HG03575 (cell line): ENCODE measurements at regions not wholly inside any gene's neighbourhood (a gene's known extent, or its start where the extent isn't known, plus 50 kb on each side); places are given as distances from the start of the nearest gene placed in this dataset.
"Not testable (repeated sequence)": the region's sequence is repeated elsewhere in the genome, so short reads cannot be mapped to it uniquely, and the experiment has no call there.

ENCODE experiments used
- ATAC-seq: cut with Tn5 transposase; IDR thresholded peaks from one replicate; pipeline ENCODE4 v1.9.1; 2021; ENCODE audit not compliant: unreplicated experiment, insufficient number of reproducible peaks, low FRiP score; ENCODE audit errors: extremely low read depth

GRCh38 chr18:38257661-38258060 lies 692.1 kb upstream of the CELF4 start:
- ATAC-seq, result no peak

GRCh38 chr18:38256366-38256765 lies 690.8 kb upstream of the CELF4 start:
- no peak for ATAC-seq

- no peak for ATAC-seq
These were observed 685.4 kb upstream of the CELF4 start for GRCh38 chr18:38250971-38251370.

- no peak for ATAC-seq
These were observed 678.9 kb upstream of the CELF4 start for GRCh38 chr18:38244480-38244879.

- ATAC-seq, result no peak
These were observed 677.7 kb upstream of the CELF4 start for GRCh38 chr18:38243291-38243690.

- ATAC-seq, result no peak
These were observed 676.1 kb upstream of the CELF4 start for GRCh38 chr18:38241736-38242135.

GRCh38 chr18:38241216-38241615 lies 675.6 kb upstream of the CELF4 start:
- no peak for ATAC-seq

- ATAC-seq, result no peak
These were observed 674.0 kb upstream of the CELF4 start for GRCh38 chr18:38239606-38240005.

- no peak for ATAC-seq
These were observed 672.2 kb upstream of the CELF4 start for GRCh38 chr18:38237796-38238195.

- ATAC-seq, result no peak
These were observed 656.0 kb upstream of the CELF4 start for GRCh38 chr18:38221476-38222100.

- ATAC-seq, result no peak
These were observed 633.4 kb upstream of the CELF4 start for GRCh38 chr18:38198956-38199355.

- ATAC-seq, result no peak
These were observed 632.9 kb upstream of the CELF4 start for GRCh38 chr18:38198526-38198925.

GRCh38 chr18:38186491-38186890 lies 620.9 kb upstream of the CELF4 start:
- ATAC-seq, result no peak

- no peak for ATAC-seq
These were observed 609.0 kb upstream of the CELF4 start for GRCh38 chr18:38174594-38174993.

- ATAC-seq, result no peak
These were observed 608.6 kb upstream of the CELF4 start for GRCh38 chr18:38174173-38174572.

- no peak for ATAC-seq
These were observed 605.2 kb upstream of the CELF4 start for GRCh38 chr18:38170845-38171244.

GRCh38 chr18:38167623-38168022 lies 602.0 kb upstream of the CELF4 start:
- no peak for ATAC-seq

- ATAC-seq, result not testable (repeated sequence)
These were observed 587.5 kb upstream of the CELF4 start for GRCh38 chr18:38153116-38153515.

GRCh38 chr18:38116716-38117115 lies 551.1 kb upstream of the CELF4 start:
- no peak for ATAC-seq

GRCh38 chr18:38115201-38115600 lies 549.6 kb upstream of the CELF4 start:
- ATAC-seq, result no peak

GRCh38 chr18:38087538-38087937 lies 521.9 kb upstream of the CELF4 start:
- ATAC-seq, result no peak
